Fibroblast of lung (primary cell): ENCODE measurements at regions not wholly inside any gene's neighbourhood (a gene's known extent, or its start where the extent isn't known, plus 50 kb on each side); places are given as distances from the start of the nearest gene placed in this dataset.

ENCODE experiments used
- DNase-seq, 2 donors: peaks; one replicate each; pipeline versions ENCODE4 v3.0.0 to v3.0.0-alpha.2; 2010; ENCODE audit warnings: low read depth in 2 of 2
- H2AFZ ChIP-seq: 2 replicates; pipeline ENCODE4 v1.5.1; 2012; ENCODE audit warnings: low read length, control low read depth, inconsistent platforms
- H3K27ac ChIP-seq: 2 replicates; pipeline ENCODE4 v1.5.1; 2011; ENCODE audit warnings: low read length, control low read depth; ENCODE audit not compliant: insufficient read depth
- H3K27me3 ChIP-seq: 2 replicates; pipeline ENCODE4 v1.5.1; 2011; ENCODE audit warnings: mild to moderate bottlenecking, low read length; ENCODE audit not compliant: control insufficient read depth, insufficient read depth
- H3K36me3 ChIP-seq: 2 replicates; pipeline ENCODE4 v1.5.1; 2011; ENCODE audit warnings: low read length; ENCODE audit not compliant: control insufficient read depth, insufficient read depth
- H3K4me1 ChIP-seq: 2 replicates; pipeline ENCODE4 v1.5.1; 2011; ENCODE audit warnings: low read length; ENCODE audit not compliant: control insufficient read depth, insufficient read depth; ENCODE audit errors: extremely low read depth
- H3K4me2 ChIP-seq: 2 replicates; pipeline ENCODE4 v1.5.1; 2011; ENCODE audit warnings: low read length, control low read depth; ENCODE audit not compliant: insufficient read depth; ENCODE audit errors: extremely low read depth
- H3K4me3 ChIP-seq, 4 experiments: fragments of 200-600 bp in 1 of 4; sonication (generic) in 1 of 4; replicated peaks in 1 of 4; 2 replicates each; pipeline ENCODE4 v1.5.1; 2011 to 2016; ENCODE audit warnings: low read length in 4 of 4, low read depth in 3 of 4, mild to moderate bottlenecking in 3 of 4, control low read depth in 2 of 4, inconsistent platforms in 1 of 4, mixed read lengths in 1 of 4; ENCODE audit not compliant: insufficient read depth in 1 of 4; ENCODE audit errors: control extremely low read depth in 1 of 4
- H3K79me2 ChIP-seq: 2 replicates; pipeline ENCODE4 v1.5.1; 2012; ENCODE audit warnings: mild to moderate bottlenecking, low read length, inconsistent platforms; ENCODE audit not compliant: control insufficient read depth, insufficient read depth
- H3K9ac ChIP-seq: 2 replicates; pipeline ENCODE4 v1.5.1; 2011; ENCODE audit warnings: mild to moderate bottlenecking, low read length, control low read depth; ENCODE audit not compliant: insufficient read depth
- H3K9me3 ChIP-seq: 2 replicates; pipeline ENCODE4 v1.5.1; 2012; ENCODE audit warnings: low read depth, low read length; ENCODE audit not compliant: control insufficient read depth, insufficient read depth
- H4K20me1 ChIP-seq: 2 replicates; pipeline ENCODE4 v1.5.1; 2011; ENCODE audit warnings: low read length; ENCODE audit not compliant: control insufficient read depth, insufficient read depth; ENCODE audit errors: extremely low read depth
- EZH2 ChIP-seq: IDR thresholded peaks from 2 replicates; pipeline ENCODE4 v1.5.1; 2012; ENCODE audit warnings: low read length, control low read depth, mild to moderate bottlenecking; ENCODE audit errors: missing control alignments
- TF ChIP-seq, protein P1 (sequence below), 2 donors: IDR thresholded peaks in 1 of 2; conservative IDR thresholded peaks in 1 of 2; 1 replicate in 1 of 2; 2 replicates in 1 of 2; pipeline ENCODE4 v1.5.1; 2011 to 2012; ENCODE audit warnings: low read length in 2 of 2, control low read depth in 1 of 2, inconsistent platforms in 1 of 2, low read depth in 1 of 2, mild to moderate bottlenecking in 1 of 2

- TF ChIP-seq, protein P1, sequence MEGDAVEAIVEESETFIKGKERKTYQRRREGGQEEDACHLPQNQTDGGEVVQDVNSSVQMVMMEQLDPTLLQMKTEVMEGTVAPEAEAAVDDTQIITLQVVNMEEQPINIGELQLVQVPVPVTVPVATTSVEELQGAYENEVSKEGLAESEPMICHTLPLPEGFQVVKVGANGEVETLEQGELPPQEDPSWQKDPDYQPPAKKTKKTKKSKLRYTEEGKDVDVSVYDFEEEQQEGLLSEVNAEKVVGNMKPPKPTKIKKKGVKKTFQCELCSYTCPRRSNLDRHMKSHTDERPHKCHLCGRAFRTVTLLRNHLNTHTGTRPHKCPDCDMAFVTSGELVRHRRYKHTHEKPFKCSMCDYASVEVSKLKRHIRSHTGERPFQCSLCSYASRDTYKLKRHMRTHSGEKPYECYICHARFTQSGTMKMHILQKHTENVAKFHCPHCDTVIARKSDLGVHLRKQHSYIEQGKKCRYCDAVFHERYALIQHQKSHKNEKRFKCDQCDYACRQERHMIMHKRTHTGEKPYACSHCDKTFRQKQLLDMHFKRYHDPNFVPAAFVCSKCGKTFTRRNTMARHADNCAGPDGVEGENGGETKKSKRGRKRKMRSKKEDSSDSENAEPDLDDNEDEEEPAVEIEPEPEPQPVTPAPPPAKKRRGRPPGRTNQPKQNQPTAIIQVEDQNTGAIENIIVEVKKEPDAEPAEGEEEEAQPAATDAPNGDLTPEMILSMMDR (conservative IDR thresholded peaks at IDR 0.05 in 1 of 2, IDR thresholded peaks at IDR 0.05 in 1 of 2; ENCODE audit: low read depth in 1 of 2, low read length in 2 of 2), result no peak
- TF ChIP-seq EZH2, result no peak
- DNase-seq, result peak in 1 of 2 donors; percentile 81
- H3K36me3 ChIP-seq, result no peaks in the 10 kb centered on the region
- H3K79me2 ChIP-seq, result no peaks in the 10 kb centered on the region
- H3K27ac ChIP-seq, result no peak overlapping the region
- no peaks in the 10 kb centered on the region for H4K20me1 ChIP-seq
- no peak overlapping the region for H3K4me2 ChIP-seq
- H3K4me1 ChIP-seq, result no peaks in the 10 kb centered on the region
- H3K9me3 ChIP-seq, result no peaks in the 10 kb centered on the region
- H3K27me3 ChIP-seq, result no peaks in the 10 kb centered on the region
- H2AFZ ChIP-seq, result no peak overlapping the region
- no peak overlapping the region for H3K4me3 ChIP-seq
- H3K9ac ChIP-seq, result no peak overlapping the region
These were observed 162.7 kb downstream of the ANKRD60 start for GRCh38 chr20:58065508-58066361.

- no peak overlapping the region for H3K9ac ChIP-seq
- H3K9me3 ChIP-seq, result no peaks in the 10 kb centered on the region
- H4K20me1 ChIP-seq, result no peaks in the 10 kb centered on the region
- no peak overlapping the region for H3K4me2 ChIP-seq
- no peaks in the 10 kb centered on the region for H3K36me3 ChIP-seq
- H3K79me2 ChIP-seq, result no peaks in the 10 kb centered on the region
- no peak overlapping the region for H3K4me3 ChIP-seq
- peak in 1 of 2 donors; percentile 26 for DNase-seq
- TF ChIP-seq, protein P1 (conservative IDR thresholded peaks at IDR 0.05 in 1 of 2, IDR thresholded peaks at IDR 0.05 in 1 of 2; ENCODE audit: low read depth in 1 of 2, low read length in 2 of 2), result no peak
- no peak for TF ChIP-seq EZH2
- no peaks in the 10 kb centered on the region for H3K4me1 ChIP-seq
- no peaks in the 10 kb centered on the region for H3K27me3 ChIP-seq
- H3K27ac ChIP-seq, result no peak overlapping the region
- no peak overlapping the region for H2AFZ ChIP-seq
These were observed 163.9 kb downstream of the ANKRD60 start for GRCh38 chr20:58064411-58065010.

GRCh38 chr20:58059260-58059544 is 169.3 kb downstream of the ANKRD60 start:
- Histone ChIP-seq H3K79me2 (no peaks in the 10 kb centered on the region), H3K27ac (no peak overlapping the region), H3K4me3 (no peak overlapping the region), H3K9ac (no peak overlapping the region), H3K9me3 (no peaks in the 10 kb centered on the region), H3K4me1 (no peaks in the 10 kb centered on the region), H4K20me1 (no peaks in the 10 kb centered on the region), H3K4me2 (no peak overlapping the region), H2AFZ (no peak overlapping the region), H3K27me3 (peaks cover 3% of the 10 kb centered on the region), H3K36me3 (no peaks in the 10 kb centered on the region)
- no peak for TF ChIP-seq EZH2
- TF ChIP-seq, protein P1 (conservative IDR thresholded peaks at IDR 0.05 in 1 of 2, IDR thresholded peaks at IDR 0.05 in 1 of 2; ENCODE audit: low read depth in 1 of 2, low read length in 2 of 2), result no peak
- no peak for DNase-seq
